Lung (tissue), 11 donors: ENCODE measurements at regions not wholly inside any gene's neighbourhood (a gene's known extent, or its start where the extent isn't known, plus 50 kb on each side); places are given as distances from the start of the nearest gene placed in this dataset.

Experiments
- ATAC-seq: fragments of 200-7000 bp; cut with Tn5 transposase; one replicate; pipeline ENCODE4 v1.9.1; 2020; ENCODE audit warnings: moderate number of reproducible peaks; ENCODE audit not compliant: insufficient read depth, low FRiP score
- DNase-seq, 3 donors: peaks; one replicate each; pipeline ENCODE4 v3.0.0-alpha.2; 2013 to 2017
- H3K27ac ChIP-seq, 2 donors: one replicate each; pipeline ENCODE4 v1.5.1; 2013; ENCODE audit warnings: mild to moderate bottlenecking in 2 of 2, moderate library complexity in 2 of 2, control low read depth in 1 of 2, inconsistent platforms in 1 of 2, low read depth in 1 of 2, low read length in 1 of 2
- H3K27me3 ChIP-seq, 3 donors: one replicate each; pipeline ENCODE4 v1.5.1; 2013; ENCODE audit warnings: low read length in 2 of 3; ENCODE audit not compliant: control insufficient read depth in 3 of 3, insufficient read depth in 3 of 3
- H3K36me3 ChIP-seq, 4 donors: one replicate each; pipeline ENCODE4 v1.5.1; 2013; ENCODE audit warnings: low read length in 4 of 4, mild to moderate bottlenecking in 1 of 4, moderate library complexity in 1 of 4; ENCODE audit not compliant: control insufficient read depth in 4 of 4, insufficient read depth in 4 of 4
- H3K4me1 ChIP-seq, 5 donors: one replicate each; pipeline ENCODE4 v1.5.1; 2013; ENCODE audit warnings: low read length in 5 of 5, mild to moderate bottlenecking in 2 of 5, moderate library complexity in 1 of 5; ENCODE audit not compliant: control insufficient read depth in 5 of 5, insufficient read depth in 5 of 5
- H3K4me3 ChIP-seq: one replicate; pipeline ENCODE4 v1.5.1; 2013; ENCODE audit warnings: mild to moderate bottlenecking, control low read depth, moderate library complexity
- H3K9ac ChIP-seq, 2 donors: one replicate each; pipeline ENCODE4 v1.5.1; 2013; ENCODE audit warnings: low read length in 2 of 2, control low read depth in 1 of 2; ENCODE audit not compliant: insufficient read depth in 1 of 2
- H3K9me3 ChIP-seq, 4 donors: one replicate each; pipeline ENCODE4 v1.5.1; 2013; ENCODE audit warnings: low read length in 3 of 4, mild to moderate bottlenecking in 1 of 4, moderate library complexity in 1 of 4; ENCODE audit not compliant: control insufficient read depth in 4 of 4, insufficient read depth in 3 of 4
- CTCF ChIP-seq: IDR thresholded peaks from 2 replicates; pipeline ENCODE4 v1.5.1; 2012; ENCODE audit warnings: mild to moderate bottlenecking; ENCODE audit errors: control extremely low read depth, extremely low read depth
- WGBS, 2 donors: extraction: QIAGEN DNeasy Blood & Tissue Kit; methylation state at CpG; one replicate each; pipeline ENCODE4 v1.1.7; 2013; 5-methylcytosine and 5-hydroxymethylcytosine counted together
- donor health status: control.
- donor health status: control.
- donor health status: Bipolar disorder and iron deficiency.
- donor health status: healthy.
- donor health status: DM: yes; HTN: yes; CAD: no.

GRCh38 chr4:96649536-96649935, 809.6 kb downstream of the PDHA2 start:
- no peaks in the 10 kb centered on the region for H3K27me3 ChIP-seq
- no peaks in the 10 kb centered on the region for H3K4me1 ChIP-seq
- WGBS, 2 donors: 18 to 47% methylated on average over 1 of the region's 1 CpG
- H3K9me3 ChIP-seq: peaks cover 0 to 5% (median 3%) of the 10 kb centered on the region in 4 donors
- H3K9ac ChIP-seq: no peak overlapping the region
- no peak for ATAC-seq
- no peak overlapping the region for H3K27ac ChIP-seq
- H3K4me3 ChIP-seq: no peak overlapping the region
- no peak for DNase-seq
- H3K36me3 ChIP-seq: no peaks in the 10 kb centered on the region
- TF ChIP-seq CTCF: no peak

GRCh38 chr4:96652158-96652557, 812.3 kb downstream of the PDHA2 start:
- H3K27ac ChIP-seq: no peak overlapping the region
- 95 to 96% methylated on average over 1 of the region's 1 CpG for WGBS, 2 donors
- H3K4me3 ChIP-seq: no peak overlapping the region
- no peaks in the 10 kb centered on the region for H3K4me1 ChIP-seq
- no peak overlapping the region for H3K9ac ChIP-seq
- H3K36me3 ChIP-seq: no peaks in the 10 kb centered on the region
- no peak for TF ChIP-seq CTCF
- DNase-seq (no peak), ATAC-seq (no peak)
- H3K27me3 ChIP-seq: no peaks in the 10 kb centered on the region
- peaks cover 0 to 5% (median 2%) of the 10 kb centered on the region in 4 donors for H3K9me3 ChIP-seq

GRCh38 chr4:96652821-96653220, 812.9 kb downstream of the PDHA2 start:
- no peak for ATAC-seq
- H3K36me3 ChIP-seq: no peaks in the 10 kb centered on the region
- no peak overlapping the region for H3K4me3 ChIP-seq
- H3K27ac ChIP-seq: no peak overlapping the region
- no peak for DNase-seq
- no peaks in the 10 kb centered on the region for H3K27me3 ChIP-seq
- 92 to 94% methylated on average over 7 of the region's 7 CpGs for WGBS, 2 donors
- peaks cover 0 to 5% (median 2%) of the 10 kb centered on the region in 4 donors for H3K9me3 ChIP-seq
- no peak for TF ChIP-seq CTCF
- H3K9ac ChIP-seq: no peak overlapping the region
- H3K4me1 ChIP-seq: no peaks in the 10 kb centered on the region

GRCh38 chr4:96654045-96654444, 814.2 kb downstream of the PDHA2 start:
- ATAC-seq: no peak
- no peak for TF ChIP-seq CTCF
- H3K27me3 ChIP-seq: no peaks in the 10 kb centered on the region
- 91 to 94% methylated on average over 6 of the region's 6 CpGs for WGBS, 2 donors
- DNase-seq: no peak
- H3K4me1 ChIP-seq: no peaks in the 10 kb centered on the region
- no peak overlapping the region for H3K4me3 ChIP-seq
- H3K27ac ChIP-seq: no peak overlapping the region
- no peaks in the 10 kb centered on the region for H3K36me3 ChIP-seq
- H3K9ac ChIP-seq: no peak overlapping the region
- H3K9me3 ChIP-seq: peaks cover 0 to 5% (median 2%) of the 10 kb centered on the region in 4 donors
